Stimulated activated naive B cell treated with anti-CD40 and anti-IgM and Interleukin-4, amounts not matched to agents 10 μg/mL and 1 μg/mL and 100 μg/mL, for 72 hours (primary cell): ENCODE measurements at regions not wholly inside any gene's neighbourhood (a gene's known extent, or its start where the extent isn't known, plus 50 kb on each side); places are given as distances from the start of the nearest gene placed in this dataset.
"Not testable (repeated sequence)": the region's sequence is repeated elsewhere in the genome, so short reads cannot be mapped to it uniquely, and the experiment has no call there.

ENCODE experiments used
- ATAC-seq, 2 donors: fragments of 150-1000 bp; cut with Tn5 transposase; replicated peaks; 2 replicates each; pipeline ENCODE4 v1.10.0; 2021; ENCODE audit warnings: moderate library complexity in 1 of 2
- DNase-seq: peaks from one replicate; pipeline ENCODE4 v3.0.0; 2021
- H3K27ac Mint-ChIP-seq: one replicate; pipeline ENCODE4 v1.8.0; 2022; ENCODE audit warnings: mild to moderate bottlenecking, mixed read lengths
- H3K27me3 Mint-ChIP-seq, 2 donors: one replicate each; pipeline ENCODE4 v1.8.0; 2022; ENCODE audit warnings: mixed read lengths in 2 of 2
- H3K36me3 Mint-ChIP-seq, 2 donors: one replicate each; pipeline ENCODE4 v1.8.0; 2022; ENCODE audit warnings: mixed read lengths in 2 of 2, mild to moderate bottlenecking in 1 of 2
- H3K4me1 Mint-ChIP-seq, 2 donors: one replicate each; pipeline ENCODE4 v1.8.0; 2022; ENCODE audit warnings: mixed read lengths in 2 of 2, mild to moderate bottlenecking in 1 of 2
- H3K4me3 Mint-ChIP-seq, 2 donors: one replicate each; pipeline ENCODE4 v1.8.0; 2022; ENCODE audit warnings: mild to moderate bottlenecking in 2 of 2, mixed read lengths in 2 of 2, moderate library complexity in 1 of 2
- H3K9me3 Mint-ChIP-seq, 2 donors: one replicate each; pipeline ENCODE4 v1.8.0; 2022; ENCODE audit warnings: mixed read lengths in 2 of 2, mild to moderate bottlenecking in 1 of 2

GRCh38 chr2:123513351-123513750, 511.7 kb upstream of the CNTNAP5 start:
- DNase-seq (no peak), ATAC-seq (no peak)
- no peak overlapping the region for H3K27ac Mint-ChIP-seq
- no peak overlapping the region for H3K4me3 Mint-ChIP-seq
- H3K9me3 Mint-ChIP-seq: peaks cover 1 to 3% of the 10 kb centered on the region in 2 donors
- no peaks in the 10 kb centered on the region for H3K4me1 Mint-ChIP-seq
- H3K27me3 Mint-ChIP-seq: no peaks in the 10 kb centered on the region
- H3K36me3 Mint-ChIP-seq: no peaks in the 10 kb centered on the region

GRCh38 chr2:123514613-123515207, 510.4 kb upstream of the CNTNAP5 start:
- H3K36me3 Mint-ChIP-seq: no peaks in the 10 kb centered on the region

GRCh38 chr2:123518367-123518766, 506.7 kb upstream of the CNTNAP5 start:
- no peaks in the 10 kb centered on the region for H3K27me3 Mint-ChIP-seq
- H3K9me3 Mint-ChIP-seq: peaks cover 3 to 4% of the 10 kb centered on the region in 2 donors
- H3K4me1 Mint-ChIP-seq: no peaks in the 10 kb centered on the region
- no peaks in the 10 kb centered on the region for H3K36me3 Mint-ChIP-seq
- no peak overlapping the region for H3K27ac Mint-ChIP-seq
- ATAC-seq (no peak), DNase-seq (no peak)
- no peak overlapping the region for H3K4me3 Mint-ChIP-seq

More at GRCh38 chr2:123514613-123515207, 510.4 kb upstream of the CNTNAP5 start:
- H3K27me3 Mint-ChIP-seq: no peaks in the 10 kb centered on the region
- no peaks in the 10 kb centered on the region for H3K4me1 Mint-ChIP-seq
- DNase-seq (no peak), ATAC-seq (no peak)
- no peak overlapping the region for H3K4me3 Mint-ChIP-seq
- H3K9me3 Mint-ChIP-seq: peaks cover 1 to 3% of the 10 kb centered on the region in 2 donors
- H3K27ac Mint-ChIP-seq: no peak overlapping the region

GRCh38 chr2:123521854-123522253, 503.2 kb upstream of the CNTNAP5 start:
- no peak overlapping the region for H3K4me3 Mint-ChIP-seq
- H3K4me1 Mint-ChIP-seq: no peaks in the 10 kb centered on the region
- ATAC-seq: no peak
- H3K27ac Mint-ChIP-seq: no peak overlapping the region
- H3K9me3 Mint-ChIP-seq: peaks cover 0 to 7% of the 10 kb centered on the region in 2 donors
- no peaks in the 10 kb centered on the region for H3K36me3 Mint-ChIP-seq
- no peak for DNase-seq
- no peaks in the 10 kb centered on the region for H3K27me3 Mint-ChIP-seq

GRCh38 chr2:123522498-123522897, 502.6 kb upstream of the CNTNAP5 start:
- not testable (repeated sequence) for DNase-seq, H3K9me3 Mint-ChIP-seq, H3K4me3 Mint-ChIP-seq, H3K27ac Mint-ChIP-seq, ATAC-seq, H3K27me3 Mint-ChIP-seq, H3K4me1 Mint-ChIP-seq, H3K36me3 Mint-ChIP-seq

GRCh38 chr2:123528996-123529707, 495.9 kb upstream of the CNTNAP5 start:
- Mint-ChIP-seq H3K27me3 (no peaks in the 10 kb centered on the region), H3K9me3 (peaks cover 3 to 5% of the 10 kb centered on the region in 2 donors), H3K27ac (no peak overlapping the region), H3K36me3 (no peaks in the 10 kb centered on the region), H3K4me3 (no peak overlapping the region), H3K4me1 (no peaks in the 10 kb centered on the region)
- DNase-seq (no peak), ATAC-seq (no peak)

- H3K27ac Mint-ChIP-seq: no peak overlapping the region
- no peaks in the 10 kb centered on the region for H3K27me3 Mint-ChIP-seq
- no peak for DNase-seq
- H3K9me3 Mint-ChIP-seq: peaks cover 3 to 5% of the 10 kb centered on the region in 2 donors
- no peaks in the 10 kb centered on the region for H3K4me1 Mint-ChIP-seq
- H3K36me3 Mint-ChIP-seq: no peaks in the 10 kb centered on the region
- no peak for ATAC-seq
- H3K4me3 Mint-ChIP-seq: no peak overlapping the region
Measured at GRCh38 chr2:123530004-123530403, 495.1 kb upstream of the CNTNAP5 start.

- Mint-ChIP-seq H3K4me3 (no peak overlapping the region), H3K9me3 (peaks cover 3 to 5% of the 10 kb centered on the region in 2 donors), H3K27ac (no peak overlapping the region), H3K27me3 (no peaks in the 10 kb centered on the region), H3K4me1 (no peaks in the 10 kb centered on the region), H3K36me3 (no peaks in the 10 kb centered on the region)
- ATAC-seq (no peak), DNase-seq (no peak)
Measured at GRCh38 chr2:123532126-123532525, 493.0 kb upstream of the CNTNAP5 start.

- Mint-ChIP-seq H3K9me3 (peaks cover 3 to 5% of the 10 kb centered on the region in 2 donors), H3K4me1 (no peaks in the 10 kb centered on the region), H3K27ac (no peak overlapping the region), H3K27me3 (no peaks in the 10 kb centered on the region), H3K36me3 (no peaks in the 10 kb centered on the region), H3K4me3 (no peak overlapping the region)
- DNase-seq: no peak
- ATAC-seq: no peak
Measured at GRCh38 chr2:123532994-123533393, 492.1 kb upstream of the CNTNAP5 start.

- no peak overlapping the region for H3K27ac Mint-ChIP-seq
- H3K4me3 Mint-ChIP-seq: no peak overlapping the region
- no peak for ATAC-seq
- H3K27me3 Mint-ChIP-seq: no peaks in the 10 kb centered on the region
- H3K4me1 Mint-ChIP-seq: no peaks in the 10 kb centered on the region
- H3K36me3 Mint-ChIP-seq: no peaks in the 10 kb centered on the region
- peaks cover 4 to 6% of the 10 kb centered on the region in 2 donors for H3K9me3 Mint-ChIP-seq
- DNase-seq: no peak
Measured at GRCh38 chr2:123540291-123540690, 484.8 kb upstream of the CNTNAP5 start.

GRCh38 chr2:123546353-123546752, 478.7 kb upstream of the CNTNAP5 start:
- no peak for ATAC-seq
- no peak for DNase-seq
- Mint-ChIP-seq H3K36me3 (no peaks in the 10 kb centered on the region), H3K27me3 (no peaks in the 10 kb centered on the region), H3K4me3 (no peak overlapping the region), H3K27ac (no peak overlapping the region), H3K9me3 (peaks cover 4 to 8% of the 10 kb centered on the region in 2 donors), H3K4me1 (no peaks in the 10 kb centered on the region)

- no peak for ATAC-seq
- Mint-ChIP-seq H3K36me3 (no peaks in the 10 kb centered on the region), H3K27me3 (no peaks in the 10 kb centered on the region), H3K4me1 (no peaks in the 10 kb centered on the region), H3K9me3 (peaks cover 0 to 3% of the 10 kb centered on the region in 2 donors), H3K4me3 (no peak overlapping the region), H3K27ac (no peak overlapping the region)
- DNase-seq: no peak
Measured at GRCh38 chr2:123563515-123563914, 461.6 kb upstream of the CNTNAP5 start.

GRCh38 chr2:123566291-123566946, 458.7 kb upstream of the CNTNAP5 start:
- H3K27me3 Mint-ChIP-seq: no peaks in the 10 kb centered on the region
- no peak for ATAC-seq
- H3K4me1 Mint-ChIP-seq: no peaks in the 10 kb centered on the region
- no peaks in the 10 kb centered on the region for H3K36me3 Mint-ChIP-seq
- H3K4me3 Mint-ChIP-seq: no peak overlapping the region
- no peak for DNase-seq
- peaks cover 3% of the 10 kb centered on the region in 2 donors for H3K9me3 Mint-ChIP-seq
- no peak overlapping the region for H3K27ac Mint-ChIP-seq

- no peak overlapping the region for H3K4me3 Mint-ChIP-seq
- no peak for ATAC-seq
- no peaks in the 10 kb centered on the region for H3K27me3 Mint-ChIP-seq
- peaks cover 3 to 5% of the 10 kb centered on the region in 2 donors for H3K9me3 Mint-ChIP-seq
- no peak overlapping the region for H3K27ac Mint-ChIP-seq
- no peaks in the 10 kb centered on the region for H3K36me3 Mint-ChIP-seq
- H3K4me1 Mint-ChIP-seq: no peaks in the 10 kb centered on the region
- DNase-seq: no peak
Measured at GRCh38 chr2:123578016-123578415, 447.1 kb upstream of the CNTNAP5 start.

- H3K4me3 Mint-ChIP-seq: no peak overlapping the region
- H3K4me1 Mint-ChIP-seq: no peaks in the 10 kb centered on the region
- no peaks in the 10 kb centered on the region for H3K27me3 Mint-ChIP-seq
- no peak overlapping the region for H3K27ac Mint-ChIP-seq
- no peak for ATAC-seq
- no peak for DNase-seq
- H3K36me3 Mint-ChIP-seq: no peaks in the 10 kb centered on the region
- H3K9me3 Mint-ChIP-seq: peaks cover 20 to 23% of the 10 kb centered on the region in 2 donors
Measured at GRCh38 chr2:123596621-123597020, 428.5 kb upstream of the CNTNAP5 start.
